CD14-positive monocyte (primary cell): ENCODE measurements at regions not wholly inside any gene's neighbourhood (a gene's known extent, or its start where the extent isn't known, plus 50 kb on each side); places are given as distances from the start of the nearest gene placed in this dataset.

Experiments
- DNase-seq, 3 donors: peaks; one replicate each; pipeline ENCODE4 v3.0.0-alpha.2; 2011 to 2022
- H2AFZ ChIP-seq: 2 replicates; pipeline ENCODE4 v1.6.0; 2012; ENCODE audit warnings: mild to moderate bottlenecking, low read depth, low read length, inconsistent platforms; ENCODE audit not compliant: insufficient read depth, poor library complexity, severe bottlenecking
- H3K27ac ChIP-seq, 2 donors: 1 replicate in 1 of 2; 2 replicates in 1 of 2; pipeline ENCODE4 v1.5.1; 2012 to 2013; ENCODE audit warnings: low read length in 2 of 2, control low read depth in 1 of 2, inconsistent platforms in 1 of 2, low read depth in 1 of 2, mild to moderate bottlenecking in 1 of 2
- H3K27me3 ChIP-seq, 2 donors: one replicate each; pipeline versions ENCODE4 v1.6.0 to v1.6.1; 2011 to 2013; ENCODE audit warnings: low read length in 2 of 2; ENCODE audit not compliant: control insufficient read depth in 2 of 2, insufficient read depth in 2 of 2
- H3K36me3 ChIP-seq, 2 donors: replicated peaks in 1 of 2; 1 replicate in 1 of 2; 2 replicates in 1 of 2; pipeline versions ENCODE4 v1.5.1 to v1.6.1; 2012 to 2013; ENCODE audit warnings: low read length in 2 of 2, control low read depth in 1 of 2, inconsistent platforms in 1 of 2, mild to moderate bottlenecking in 1 of 2; ENCODE audit not compliant: insufficient read depth in 2 of 2, control insufficient read depth in 1 of 2
- H3K4me1 ChIP-seq, 2 donors: 1 replicate in 1 of 2; 2 replicates in 1 of 2; pipeline versions ENCODE4 v1.5.1 to v1.6.1; 2012 to 2013; ENCODE audit warnings: low read length in 2 of 2, control low read depth in 1 of 2, inconsistent platforms in 1 of 2, mild to moderate bottlenecking in 1 of 2, moderate library complexity in 1 of 2; ENCODE audit not compliant: insufficient read depth in 2 of 2, control insufficient read depth in 1 of 2
- H3K4me2 ChIP-seq: replicated peaks from 2 replicates; pipeline ENCODE3; 2012; ENCODE audit warnings: low read length, moderate library complexity, mild to moderate bottlenecking; ENCODE audit not compliant: poor library complexity, severe bottlenecking; ENCODE audit errors: extremely low read depth
- H3K4me3 ChIP-seq, 3 experiments: fragments of 200-600 bp in 1 of 3; sonication (generic) in 1 of 3; replicated peaks in 1 of 3; 1 replicate in 2 of 3; 2 replicates in 1 of 3; pipeline ENCODE4 v1.5.1; 2011 to 2013; ENCODE audit warnings: low read length in 3 of 3, mild to moderate bottlenecking in 3 of 3, control low read depth in 2 of 3, low read depth in 2 of 3, inconsistent platforms in 1 of 3, moderate library complexity in 1 of 3
- H3K79me2 ChIP-seq: 2 replicates; pipeline ENCODE4 v1.6.0; 2012; ENCODE audit warnings: mild to moderate bottlenecking, control low read depth, inconsistent platforms, low read length, moderate library complexity; ENCODE audit not compliant: insufficient read depth
- H3K9ac ChIP-seq: 2 replicates; pipeline ENCODE4 v1.6.0; 2017; ENCODE audit warnings: low read length, mild to moderate bottlenecking; ENCODE audit not compliant: insufficient read depth, poor library complexity, severe bottlenecking
- H3K9me3 ChIP-seq, 2 donors: replicated peaks in 1 of 2; 1 replicate in 1 of 2; 2 replicates in 1 of 2; pipeline versions ENCODE4 v1.5.1 to v1.6.1; 2012 to 2013; ENCODE audit warnings: low read length in 2 of 2, control low read depth in 1 of 2; ENCODE audit not compliant: control insufficient read depth in 1 of 2, insufficient read depth in 1 of 2
- H4K20me1 ChIP-seq: 2 replicates; pipeline ENCODE4 v1.6.0; 2012; ENCODE audit warnings: mild to moderate bottlenecking, low read length, control low read depth, moderate library complexity; ENCODE audit not compliant: insufficient read depth
- H3K27ac Mint-ChIP-seq, 7 donors: one replicate each; pipeline ENCODE4 v1.8.0; 2020; ENCODE audit warnings: mild to moderate bottlenecking in 7 of 7, mixed read lengths in 7 of 7, moderate library complexity in 6 of 7, inconsistent platforms in 2 of 7
- H3K27me3 Mint-ChIP-seq, 3 donors: one replicate each; pipeline ENCODE4 v1.8.0; 2021 to 2022; ENCODE audit warnings: low read depth in 3 of 3, mild to moderate bottlenecking in 3 of 3, mixed read lengths in 3 of 3, moderate library complexity in 3 of 3, inconsistent platforms in 1 of 3
- H3K36me3 Mint-ChIP-seq, 2 donors: one replicate each; pipeline ENCODE4 v1.8.0; 2020; ENCODE audit warnings: mixed read lengths in 2 of 2, inconsistent platforms in 1 of 2, mild to moderate bottlenecking in 1 of 2
- H3K4me1 Mint-ChIP-seq: one replicate; pipeline ENCODE4 v1.8.0; 2020; ENCODE audit warnings: mild to moderate bottlenecking, mixed read lengths
- H3K4me3 Mint-ChIP-seq, 2 donors: one replicate each; pipeline ENCODE4 v1.8.0; 2020; ENCODE audit warnings: mild to moderate bottlenecking in 2 of 2, mixed read lengths in 2 of 2, moderate library complexity in 1 of 2
- H3K9me3 Mint-ChIP-seq, 7 donors: one replicate each; pipeline ENCODE4 v1.8.0; 2020 to 2022; ENCODE audit warnings: mixed read lengths in 7 of 7, mild to moderate bottlenecking in 6 of 7, moderate library complexity in 6 of 7, inconsistent platforms in 2 of 7
- WGBS: methylation state at CpG from one replicate; pipeline ENCODE4 v1.1.5; 2013; ENCODE audit warnings: missing lambda C conversion rate; ENCODE audit not compliant: insufficient coverage; 5-methylcytosine and 5-hydroxymethylcytosine counted together
- intact Hi-C, 2 donors: fragments of 100-400 bp; cut with micrococcal nuclease; formaldehyde crosslinking; loops; one replicate each; pipeline versions ENCODE4 v1.15.0 to v1.15.1; 2023
- TF ChIP-seq, protein P1 (sequence below): fragments of 200-600 bp; IDR thresholded peaks from one replicate; pipeline ENCODE4 v1.8.0; 2022; ENCODE audit warnings: antibody characterized with exemption, mild to moderate bottlenecking

DNA sequence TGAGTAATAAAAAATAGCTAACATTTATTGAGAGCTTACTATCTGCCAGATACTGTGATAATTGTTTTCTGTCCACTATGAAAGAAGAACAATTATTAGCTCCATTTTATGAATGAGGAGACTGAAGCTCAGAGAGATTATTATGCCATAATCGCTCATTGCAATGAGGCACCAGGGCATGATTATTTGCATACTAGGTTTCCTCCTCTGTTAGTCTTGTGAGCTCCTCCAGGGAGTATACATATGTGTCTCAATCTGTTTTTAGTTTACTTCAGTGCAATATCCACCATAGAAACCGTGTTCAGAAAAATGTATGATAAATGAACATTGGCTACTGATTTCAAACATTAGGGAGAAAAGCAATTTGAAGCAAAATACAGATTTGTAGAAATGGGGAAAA is 139.4 kb upstream of the OTUD4 start:
- Mint-ChIP-seq H3K36me3 (no peaks in the 10 kb centered on the region), H3K27ac (no peak overlapping the region), H3K9me3 (peaks cover 0 to 13% (median 3%) of the 10 kb centered on the region in 7 donors), H3K4me1 (no peaks in the 10 kb centered on the region), H3K27me3 (no peaks in the 10 kb centered on the region), H3K4me3 (no peak overlapping the region)
- Histone ChIP-seq H3K27ac (no peak overlapping the region), H3K9ac (no peak overlapping the region), H2AFZ (no peak overlapping the region), H3K9me3 (peaks cover 0 to 3% of the 10 kb centered on the region in 2 donors), H3K4me2 (no peak overlapping the region), H3K79me2 (no peaks in the 10 kb centered on the region), H3K4me3 (no peak overlapping the region), H3K36me3 (no peaks in the 10 kb centered on the region), H4K20me1 (no peaks in the 10 kb centered on the region), H3K27me3 (no peaks in the 10 kb centered on the region), H3K4me1 (no peaks in the 10 kb centered on the region)
- WGBS: 80% methylated on average over 1 of the region's 2 CpGs
- TF ChIP-seq, protein P1, sequence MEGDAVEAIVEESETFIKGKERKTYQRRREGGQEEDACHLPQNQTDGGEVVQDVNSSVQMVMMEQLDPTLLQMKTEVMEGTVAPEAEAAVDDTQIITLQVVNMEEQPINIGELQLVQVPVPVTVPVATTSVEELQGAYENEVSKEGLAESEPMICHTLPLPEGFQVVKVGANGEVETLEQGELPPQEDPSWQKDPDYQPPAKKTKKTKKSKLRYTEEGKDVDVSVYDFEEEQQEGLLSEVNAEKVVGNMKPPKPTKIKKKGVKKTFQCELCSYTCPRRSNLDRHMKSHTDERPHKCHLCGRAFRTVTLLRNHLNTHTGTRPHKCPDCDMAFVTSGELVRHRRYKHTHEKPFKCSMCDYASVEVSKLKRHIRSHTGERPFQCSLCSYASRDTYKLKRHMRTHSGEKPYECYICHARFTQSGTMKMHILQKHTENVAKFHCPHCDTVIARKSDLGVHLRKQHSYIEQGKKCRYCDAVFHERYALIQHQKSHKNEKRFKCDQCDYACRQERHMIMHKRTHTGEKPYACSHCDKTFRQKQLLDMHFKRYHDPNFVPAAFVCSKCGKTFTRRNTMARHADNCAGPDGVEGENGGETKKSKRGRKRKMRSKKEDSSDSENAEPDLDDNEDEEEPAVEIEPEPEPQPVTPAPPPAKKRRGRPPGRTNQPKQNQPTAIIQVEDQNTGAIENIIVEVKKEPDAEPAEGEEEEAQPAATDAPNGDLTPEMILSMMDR: no peak
- DNase-seq: no peak
- intact Hi-C loops: no loop called here

DNA sequence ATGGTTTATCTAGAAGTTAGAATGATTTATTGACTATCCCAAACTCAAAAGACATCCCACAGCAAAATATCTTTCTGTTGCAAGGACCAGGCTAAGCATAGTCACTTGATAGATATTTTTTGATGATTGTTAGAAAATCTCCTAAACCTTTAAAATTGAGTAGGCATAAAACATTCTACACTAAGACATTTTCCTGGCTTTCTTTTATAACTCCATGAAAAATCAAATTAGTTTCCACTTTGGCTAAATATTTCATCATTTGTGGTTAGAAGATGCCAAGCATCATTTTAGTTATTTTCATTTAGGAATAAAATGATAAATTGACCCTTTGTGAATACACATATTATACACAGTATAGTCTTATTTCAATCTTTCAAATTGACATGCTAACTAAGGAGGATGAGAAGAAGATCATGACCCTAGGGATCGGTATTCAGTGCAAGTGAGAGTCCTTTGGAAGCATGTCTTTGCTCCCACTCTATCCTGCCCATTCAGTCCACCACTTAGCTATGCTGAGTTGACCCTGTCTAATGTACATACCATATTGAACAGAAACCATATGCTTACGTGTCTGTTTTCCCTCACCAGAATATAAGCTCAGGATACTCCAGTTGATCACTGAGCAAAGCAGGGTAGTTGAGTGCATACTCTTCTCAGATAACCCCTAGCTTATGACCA is 136.6 kb upstream of the OTUD4 start:
- Mint-ChIP-seq H3K27ac (no peak overlapping the region), H3K4me3 (no peak overlapping the region), H3K27me3 (no peaks in the 10 kb centered on the region), H3K36me3 (no peaks in the 10 kb centered on the region), H3K9me3 (peaks cover 0 to 10% (median 2%) of the 10 kb centered on the region in 7 donors), H3K4me1 (no peaks in the 10 kb centered on the region)
- Histone ChIP-seq H3K9me3 (peaks cover 0 to 3% of the 10 kb centered on the region in 2 donors), H3K36me3 (no peaks in the 10 kb centered on the region), H3K4me1 (no peaks in the 10 kb centered on the region), H2AFZ (no peak overlapping the region), H4K20me1 (no peaks in the 10 kb centered on the region), H3K9ac (no peak overlapping the region), H3K27me3 (no peaks in the 10 kb centered on the region), H3K4me2 (no peak overlapping the region), H3K4me3 (no peak overlapping the region), H3K27ac (no peak overlapping the region), H3K79me2 (no peaks in the 10 kb centered on the region)
- intact Hi-C loops: no loop called here
- DNase-seq: no peak
- TF ChIP-seq, protein P1: no peak
- no CpG with 5 or more reads among the region's 2 CpGs for WGBS
